ENCODE measurements at regions not wholly inside any gene's neighbourhood (a gene's known extent, or its start where the extent isn't known, plus 50 kb on each side); places are given as distances from the start of the nearest gene placed in this dataset.

DNA sequence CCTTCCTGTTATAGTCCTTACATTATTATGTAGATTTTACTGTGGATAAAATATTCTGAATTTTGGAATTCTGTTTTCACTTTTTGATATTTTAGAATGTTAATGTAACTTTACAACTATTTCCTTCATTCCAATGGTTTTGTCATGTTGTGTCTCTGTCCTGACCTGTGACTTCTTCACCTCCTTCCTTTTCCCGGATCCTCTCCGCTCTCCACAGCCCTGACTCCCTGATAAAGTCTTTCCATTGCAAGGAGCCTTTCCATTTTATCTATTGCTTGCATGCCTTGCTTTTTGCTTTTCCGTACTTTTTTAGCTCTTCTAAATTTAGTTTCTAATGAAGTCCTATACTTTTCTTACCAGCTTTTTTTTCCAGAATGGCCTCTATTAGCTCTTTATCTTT, 117.6 kb upstream of the ARRDC3 start:
- TF ChIP-seq, protein P1, sequence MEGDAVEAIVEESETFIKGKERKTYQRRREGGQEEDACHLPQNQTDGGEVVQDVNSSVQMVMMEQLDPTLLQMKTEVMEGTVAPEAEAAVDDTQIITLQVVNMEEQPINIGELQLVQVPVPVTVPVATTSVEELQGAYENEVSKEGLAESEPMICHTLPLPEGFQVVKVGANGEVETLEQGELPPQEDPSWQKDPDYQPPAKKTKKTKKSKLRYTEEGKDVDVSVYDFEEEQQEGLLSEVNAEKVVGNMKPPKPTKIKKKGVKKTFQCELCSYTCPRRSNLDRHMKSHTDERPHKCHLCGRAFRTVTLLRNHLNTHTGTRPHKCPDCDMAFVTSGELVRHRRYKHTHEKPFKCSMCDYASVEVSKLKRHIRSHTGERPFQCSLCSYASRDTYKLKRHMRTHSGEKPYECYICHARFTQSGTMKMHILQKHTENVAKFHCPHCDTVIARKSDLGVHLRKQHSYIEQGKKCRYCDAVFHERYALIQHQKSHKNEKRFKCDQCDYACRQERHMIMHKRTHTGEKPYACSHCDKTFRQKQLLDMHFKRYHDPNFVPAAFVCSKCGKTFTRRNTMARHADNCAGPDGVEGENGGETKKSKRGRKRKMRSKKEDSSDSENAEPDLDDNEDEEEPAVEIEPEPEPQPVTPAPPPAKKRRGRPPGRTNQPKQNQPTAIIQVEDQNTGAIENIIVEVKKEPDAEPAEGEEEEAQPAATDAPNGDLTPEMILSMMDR (IDR thresholded peaks at IDR 0.05 in 4 of 5, conservative IDR thresholded peaks at IDR 0.05 in 1 of 5): no peak
- no peak for TF ChIP-seq POLR2A (IDR thresholded peaks at IDR 0.05)
